Mucosa of rectum (tissue), 2 donors: ENCODE measurements at regions not wholly inside any gene's neighbourhood (a gene's known extent, or its start where the extent isn't known, plus 50 kb on each side); places are given as distances from the start of the nearest gene placed in this dataset.

Experiments used
- H3K27ac ChIP-seq, 2 donors: one replicate each; pipeline ENCODE4 v1.7.0; 2013; ENCODE audit warnings: inconsistent platforms in 2 of 2, low read depth in 2 of 2, low read length in 2 of 2
- H3K27me3 ChIP-seq, 2 donors: one replicate each; pipeline ENCODE4 v1.7.0; 2013; ENCODE audit warnings: low read length in 2 of 2; ENCODE audit not compliant: control insufficient read depth in 2 of 2, insufficient read depth in 2 of 2
- H3K36me3 ChIP-seq, 2 donors: one replicate each; pipeline ENCODE4 v1.7.0; 2013; ENCODE audit warnings: low read length in 2 of 2; ENCODE audit not compliant: control insufficient read depth in 2 of 2, insufficient read depth in 2 of 2
- H3K4me1 ChIP-seq, 2 donors: one replicate each; pipeline ENCODE4 v1.7.0; 2013; ENCODE audit warnings: low read length in 2 of 2, mild to moderate bottlenecking in 1 of 2; ENCODE audit not compliant: control insufficient read depth in 2 of 2, insufficient read depth in 2 of 2
- H3K4me3 ChIP-seq, 2 donors: one replicate each; pipeline ENCODE4 v1.7.0; 2013; ENCODE audit warnings: low read length in 2 of 2
- H3K9ac ChIP-seq, 2 donors: one replicate each; pipeline ENCODE4 v1.7.0; 2013; ENCODE audit warnings: low read length in 2 of 2, low read depth in 1 of 2, mild to moderate bottlenecking in 1 of 2
- H3K9me3 ChIP-seq, 2 donors: one replicate each; pipeline ENCODE4 v1.7.0; 2013; ENCODE audit warnings: low read length in 2 of 2; ENCODE audit not compliant: control insufficient read depth in 2 of 2
- donor health status: healthy.
- donor health status: Normal muscosa, but diverticular disease.

DNA sequence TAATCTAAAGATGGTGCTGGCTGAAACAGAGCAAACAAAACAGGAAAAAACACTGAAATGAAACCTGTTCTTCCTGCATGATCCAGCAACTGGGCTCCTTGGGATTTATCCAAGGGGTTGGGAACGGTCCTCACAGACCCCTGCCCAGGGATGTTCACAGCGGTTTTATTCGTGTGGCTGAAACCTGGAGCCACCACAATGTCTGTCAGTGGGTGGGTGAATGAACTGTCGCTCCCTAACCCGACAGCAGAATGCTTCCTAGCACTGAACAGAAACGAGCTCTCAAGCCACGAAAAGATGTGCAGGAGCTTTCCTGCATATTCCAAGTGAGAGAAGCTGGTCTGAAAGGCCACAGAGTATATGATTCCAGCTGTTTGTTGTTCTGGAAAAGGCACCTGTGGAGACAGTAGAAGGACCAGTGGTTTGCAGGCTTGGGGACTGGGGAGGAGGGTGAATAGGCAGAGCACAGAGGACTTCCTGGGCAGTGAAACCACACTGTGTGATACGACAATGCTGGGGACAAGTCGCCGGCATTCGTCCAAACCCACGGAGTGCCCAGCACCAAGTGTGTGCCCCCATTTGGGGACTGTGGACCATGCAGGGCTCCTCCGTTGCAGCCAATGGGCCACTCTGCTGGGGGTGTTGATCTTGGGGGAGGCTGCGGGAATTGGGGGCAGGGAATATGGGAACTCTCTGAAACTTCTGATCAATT is 73.9 kb downstream of the TEX29 start:
- Histone ChIP-seq H3K9me3 (no peaks in the 10 kb centered on the region), H3K4me1 (no peaks in the 10 kb centered on the region), H3K27me3 (no peaks in the 10 kb centered on the region), H3K36me3 (no peaks in the 10 kb centered on the region), H3K27ac (no peak overlapping the region), H3K4me3 (no peak overlapping the region), H3K9ac (no peak overlapping the region)

DNA sequence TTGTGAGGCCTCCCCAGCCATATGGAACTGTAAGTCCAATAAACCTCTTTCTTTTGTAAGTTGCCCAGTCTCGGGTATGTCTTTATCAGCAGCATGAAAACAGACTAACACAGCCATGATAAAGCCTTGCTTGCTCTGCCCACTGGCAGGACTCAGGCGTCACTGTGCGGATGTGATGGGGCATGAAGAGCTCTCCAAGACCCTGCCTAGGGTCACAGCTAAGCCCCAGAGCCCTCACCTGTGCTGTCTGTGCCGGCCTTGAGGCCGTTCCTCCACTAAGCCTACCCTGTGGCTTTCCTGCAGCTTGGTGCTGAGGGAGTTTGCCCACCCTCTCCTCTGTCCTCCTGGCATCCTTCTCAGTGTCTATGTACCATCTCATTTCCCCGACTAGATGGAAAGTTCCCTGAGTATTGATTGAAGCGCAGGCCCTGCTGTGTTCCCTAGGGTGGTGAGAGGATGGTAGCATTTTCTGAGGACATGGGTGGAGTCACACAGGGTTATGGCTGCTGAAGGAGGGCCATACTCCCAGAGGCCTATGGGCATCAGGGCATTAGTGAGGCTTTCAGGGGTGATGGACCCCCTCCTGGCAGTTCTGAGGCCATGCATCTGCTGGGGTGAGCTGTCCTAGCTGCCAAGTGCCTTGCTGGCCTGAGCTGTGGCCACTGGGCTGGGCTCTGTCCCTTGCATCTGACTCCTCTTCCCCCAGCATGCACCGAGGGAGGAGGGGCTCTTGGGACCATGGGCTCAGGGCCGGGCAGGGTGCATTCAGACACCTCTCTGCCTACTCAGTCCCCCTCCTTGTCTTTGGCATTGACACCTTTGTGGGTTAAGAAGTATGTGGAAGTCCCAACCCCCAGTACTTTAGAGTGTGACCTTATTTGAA is 75.3 kb downstream of the TEX29 start:
- no peak overlapping the region for H3K9ac ChIP-seq
- H3K4me1 ChIP-seq, result no peaks in the 10 kb centered on the region
- no peak overlapping the region for H3K4me3 ChIP-seq
- no peaks in the 10 kb centered on the region for H3K9me3 ChIP-seq
- no peaks in the 10 kb centered on the region for H3K36me3 ChIP-seq
- H3K27ac ChIP-seq, result no peak overlapping the region
- H3K27me3 ChIP-seq, result no peaks in the 10 kb centered on the region

DNA sequence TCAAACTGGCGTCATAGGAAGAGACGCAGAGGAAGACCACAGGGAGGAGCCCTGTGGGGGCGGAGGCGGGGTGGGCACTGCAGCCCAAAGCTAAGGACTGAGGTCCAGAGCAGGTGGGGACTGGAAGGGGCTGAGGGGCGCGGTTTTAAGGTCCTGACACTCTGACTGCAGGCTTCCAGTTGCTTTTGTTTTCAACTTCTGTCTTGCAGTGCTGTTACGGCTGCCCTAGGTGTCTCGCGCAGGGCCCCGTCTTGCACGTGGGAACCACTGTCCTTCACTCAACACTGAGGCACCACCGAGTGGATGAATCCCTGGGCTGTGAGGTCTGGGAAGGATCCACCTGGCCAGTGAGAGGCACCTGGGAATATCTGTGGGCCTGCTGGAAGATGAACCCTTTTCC is 76.0 kb downstream of the TEX29 start:
- Histone ChIP-seq H3K27me3 (no peaks in the 10 kb centered on the region), H3K4me3 (no peak overlapping the region), H3K27ac (no peak overlapping the region), H3K36me3 (no peaks in the 10 kb centered on the region), H3K9ac (no peak overlapping the region), H3K4me1 (no peaks in the 10 kb centered on the region), H3K9me3 (no peaks in the 10 kb centered on the region)

DNA sequence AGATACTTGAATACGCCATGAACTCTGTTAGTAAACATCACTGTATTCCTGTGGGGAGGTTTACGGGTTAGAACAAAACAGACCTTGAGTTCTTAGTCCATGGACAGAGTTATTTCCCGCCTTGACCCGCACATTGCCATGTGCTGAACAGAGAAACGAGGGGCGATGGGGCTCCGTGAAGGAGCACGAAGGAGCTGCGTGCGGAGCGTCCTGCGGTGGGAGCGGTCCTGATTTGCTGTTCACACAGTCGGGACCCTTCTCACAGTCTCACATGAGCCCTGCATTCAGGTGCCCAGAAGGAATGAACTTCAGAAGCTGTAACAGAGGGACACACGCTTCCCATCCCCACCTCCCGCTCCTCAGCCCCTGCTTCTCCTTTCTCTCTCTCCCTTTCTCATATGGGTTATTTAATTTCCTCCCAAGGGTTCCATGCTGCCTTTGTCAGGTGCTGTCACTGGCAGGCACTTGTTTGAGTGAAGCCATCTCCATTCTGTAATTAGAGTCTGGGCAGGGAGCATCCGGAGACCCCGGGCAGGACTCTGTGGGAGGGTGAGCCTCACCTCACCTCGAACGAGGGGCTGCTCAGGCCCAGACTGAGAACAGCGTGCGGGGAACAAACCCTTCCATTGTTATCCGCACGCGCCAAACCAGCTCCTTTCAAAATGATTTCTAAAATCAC is 76.9 kb downstream of the TEX29 start:
- Histone ChIP-seq H3K9ac (no peak overlapping the region), H3K36me3 (no peaks in the 10 kb centered on the region), H3K4me3 (no peak overlapping the region), H3K27ac (no peak overlapping the region), H3K27me3 (no peaks in the 10 kb centered on the region), H3K4me1 (no peaks in the 10 kb centered on the region), H3K9me3 (no peaks in the 10 kb centered on the region)

DNA sequence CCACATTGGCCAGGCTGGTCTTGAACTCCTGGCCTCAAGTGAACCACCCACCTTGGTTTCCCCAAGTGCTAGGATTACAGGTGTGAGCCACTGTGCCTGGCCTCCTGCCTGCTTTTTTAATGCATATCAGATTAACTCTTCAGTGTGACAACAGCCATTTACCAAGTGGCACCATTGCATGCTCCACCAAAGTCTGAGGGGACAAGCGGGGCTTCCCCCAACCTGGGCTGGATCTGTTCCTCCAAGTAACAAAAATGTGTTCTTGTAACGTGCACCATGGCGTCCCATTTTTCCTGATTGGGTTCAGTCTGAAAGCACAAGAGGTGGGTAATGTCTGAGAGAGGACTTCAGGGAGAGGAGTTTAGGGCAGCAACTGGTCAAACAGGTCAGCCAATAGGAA is 77.8 kb downstream of the TEX29 start:
- Histone ChIP-seq H3K27ac (no peak overlapping the region), H3K4me3 (no peak overlapping the region), H3K27me3 (no peaks in the 10 kb centered on the region), H3K4me1 (no peaks in the 10 kb centered on the region), H3K36me3 (no peaks in the 10 kb centered on the region), H3K9ac (no peak overlapping the region), H3K9me3 (no peaks in the 10 kb centered on the region)

DNA sequence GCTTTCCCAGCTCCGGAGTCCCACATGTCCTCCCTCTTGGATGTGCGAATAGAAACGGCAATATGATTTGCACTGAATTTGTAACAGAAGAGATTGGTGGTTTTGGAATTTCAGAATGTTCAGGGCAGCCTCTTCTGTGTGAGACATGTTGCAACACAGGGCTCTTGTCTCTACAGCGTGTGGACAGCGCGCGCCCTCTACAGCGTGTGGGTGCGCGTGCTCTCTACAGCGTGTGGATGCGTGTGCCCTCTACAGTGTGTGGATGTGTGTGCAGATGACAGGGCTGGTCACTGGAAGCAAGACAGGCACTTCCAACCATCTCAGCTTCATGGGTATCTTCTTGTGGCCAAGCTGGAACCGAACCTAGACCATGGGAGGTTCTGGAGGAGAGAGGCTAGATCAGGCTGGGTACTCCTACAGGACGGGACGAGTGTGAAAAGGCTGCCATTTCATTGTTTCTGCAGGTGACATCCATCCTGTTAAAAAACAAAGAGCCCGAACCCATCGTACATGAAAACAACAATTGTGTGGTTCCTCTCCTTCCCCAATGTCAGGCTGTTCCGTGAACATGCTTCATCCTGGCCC is 78.4 kb downstream of the TEX29 start:
- Histone ChIP-seq H3K27me3 (no peaks in the 10 kb centered on the region), H3K9ac (no peak overlapping the region), H3K4me3 (no peak overlapping the region), H3K4me1 (no peaks in the 10 kb centered on the region), H3K27ac (no peak overlapping the region), H3K36me3 (no peaks in the 10 kb centered on the region), H3K9me3 (no peaks in the 10 kb centered on the region)

DNA sequence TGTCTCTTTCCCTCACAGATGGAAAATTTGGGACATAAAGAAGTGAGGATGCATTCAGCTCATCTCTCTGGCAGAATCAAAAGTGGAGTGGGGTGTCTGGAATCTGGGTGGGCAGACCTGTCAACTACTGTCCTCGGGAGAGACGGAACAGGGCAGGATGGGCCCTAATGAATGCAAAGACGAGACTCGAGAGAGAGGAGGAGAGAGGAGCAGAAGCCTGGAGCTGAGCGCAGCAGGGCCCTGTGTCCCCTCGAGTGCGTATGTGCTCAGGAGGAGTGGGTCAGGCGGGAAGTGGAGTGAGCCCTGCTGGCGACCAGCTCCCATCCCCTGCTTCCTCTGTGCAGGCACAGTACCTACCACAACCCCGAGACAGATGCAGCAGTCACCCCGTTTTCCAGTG is 78.9 kb downstream of the TEX29 start:
- no peak overlapping the region for H3K27ac ChIP-seq
- H3K4me1 ChIP-seq, result no peaks in the 10 kb centered on the region
- no peak overlapping the region for H3K4me3 ChIP-seq
- H3K27me3 ChIP-seq, result no peaks in the 10 kb centered on the region
- no peaks in the 10 kb centered on the region for H3K9me3 ChIP-seq
- H3K9ac ChIP-seq, result no peak overlapping the region
- H3K36me3 ChIP-seq, result no peaks in the 10 kb centered on the region

DNA sequence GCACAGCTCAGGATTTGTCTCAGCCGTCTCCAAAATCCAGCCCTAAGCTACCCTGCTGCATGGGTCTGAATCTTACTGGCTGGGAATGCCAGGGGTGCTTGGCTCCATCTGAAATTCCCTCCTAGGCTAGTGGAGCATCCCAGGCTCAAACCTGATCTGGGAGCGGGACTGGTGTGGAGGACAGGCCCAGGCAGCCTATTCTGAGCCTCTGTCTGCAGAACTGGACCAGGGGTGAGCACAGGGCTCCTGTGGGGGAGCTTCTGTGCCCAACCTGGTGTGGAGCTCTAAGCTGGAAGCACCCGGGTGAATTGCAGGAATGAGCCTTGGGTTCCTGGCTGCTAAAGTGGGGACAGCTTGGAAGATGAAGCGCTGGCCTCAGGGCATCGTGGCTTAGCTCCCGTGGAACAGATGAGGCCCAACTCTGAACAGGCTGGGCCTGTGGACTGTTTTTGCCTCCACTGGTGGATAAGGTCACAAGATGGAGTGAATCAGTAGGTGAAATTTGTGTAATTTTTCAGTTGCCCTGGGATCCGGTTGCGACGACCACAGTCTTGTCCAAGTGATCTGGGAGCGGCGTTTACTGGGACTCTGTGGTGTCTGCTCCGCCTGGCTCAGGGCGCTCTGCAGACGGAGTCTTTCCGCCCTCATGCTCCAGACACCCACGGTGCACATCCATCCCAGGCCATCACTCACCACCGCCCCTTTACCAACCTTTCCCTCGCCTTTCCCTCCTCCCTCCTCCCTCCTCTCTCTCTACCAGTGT is 79.5 kb downstream of the TEX29 start:
- H3K9ac ChIP-seq, result no peak overlapping the region
- H3K4me3 ChIP-seq, result no peak overlapping the region
- no peaks in the 10 kb centered on the region for H3K9me3 ChIP-seq
- no peaks in the 10 kb centered on the region for H3K36me3 ChIP-seq
- H3K4me1 ChIP-seq, result no peaks in the 10 kb centered on the region
- H3K27me3 ChIP-seq, result no peaks in the 10 kb centered on the region
- no peak overlapping the region for H3K27ac ChIP-seq

DNA sequence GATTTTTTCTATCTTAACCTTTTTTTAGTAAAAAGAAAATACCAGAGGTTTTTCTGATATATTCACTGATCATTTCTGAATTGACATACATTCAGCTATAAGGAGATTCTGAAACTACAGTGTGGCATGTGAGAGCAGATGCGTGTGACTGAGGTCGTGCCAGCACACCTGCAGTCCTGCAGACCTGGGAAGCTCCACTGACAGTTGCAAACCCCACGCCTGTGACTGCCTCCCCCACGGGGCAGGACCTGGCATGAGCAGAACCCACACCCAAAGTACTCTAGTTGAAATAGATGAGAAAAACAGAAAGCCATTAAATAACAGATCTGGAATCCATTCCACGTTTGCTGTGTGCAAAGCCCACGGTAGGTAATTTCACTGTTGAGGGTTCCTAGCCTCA is 80.7 kb downstream of the TEX29 start:
- Histone ChIP-seq H3K4me3 (no peak overlapping the region), H3K4me1 (no peaks in the 10 kb centered on the region), H3K27ac (no peak overlapping the region), H3K9ac (no peak overlapping the region), H3K27me3 (no peaks in the 10 kb centered on the region), H3K9me3 (no peaks in the 10 kb centered on the region), H3K36me3 (no peaks in the 10 kb centered on the region)
